Neural cell (in vitro differentiated cells): ENCODE measurements at regions not wholly inside any gene's neighbourhood (a gene's known extent, or its start where the extent isn't known, plus 50 kb on each side); places are given as distances from the start of the nearest gene placed in this dataset.

Experiments used
- H2AFZ ChIP-seq: fragments of 200-600, 300-800 bp; sonication (generic), shearing (Covaris generic); 2 replicates; pipeline ENCODE4 v1.6.0; 2014; ENCODE audit warnings: low read depth, mild to moderate bottlenecking, antibody characterized with exemption, low read length, moderate library complexity
- H3F3A ChIP-seq: fragments of 200-600 bp; shearing (Covaris generic); 2 replicates; pipeline ENCODE4 v1.6.1; 2016; ENCODE audit warnings: mild to moderate bottlenecking, moderate library complexity, mixed read lengths, antibody characterized with exemption, low read length; ENCODE audit not compliant: insufficient read depth, poor library complexity, severe bottlenecking
- H3K27ac ChIP-seq: fragments of 200-600, 300-800 bp; sonication (generic), shearing (Covaris generic); 2 replicates; pipeline ENCODE4 v1.5.1; 2014; ENCODE audit warnings: mild to moderate bottlenecking, low read length, moderate library complexity
- H3K27me3 ChIP-seq: fragments of 300-800, 200-600 bp; sonication (generic), shearing (Covaris generic); 2 replicates; pipeline ENCODE4 v1.6.0; 2014; ENCODE audit warnings: mild to moderate bottlenecking, low read depth, low read length, moderate library complexity; ENCODE audit not compliant: insufficient read depth
- H3K36me3 ChIP-seq: fragments of 300-800, 200-600 bp; sonication (generic), shearing (Covaris generic); 2 replicates; pipeline ENCODE4 v1.5.1; 2014; ENCODE audit warnings: mild to moderate bottlenecking, antibody characterized with exemption, low read length, moderate library complexity; ENCODE audit not compliant: insufficient read depth
- H3K4me2 ChIP-seq: fragments of 300-800, 200-600 bp; sonication (generic), shearing (Covaris generic); 2 replicates; pipeline ENCODE4 v1.6.0; 2014; ENCODE audit warnings: mild to moderate bottlenecking, low read length
- H3K4me3 ChIP-seq: fragments of 300-800, 200-600 bp; sonication (generic), shearing (Covaris generic); 2 replicates; pipeline ENCODE4 v1.5.1; 2014; ENCODE audit warnings: mild to moderate bottlenecking, low read length, moderate library complexity
- H3K79me2 ChIP-seq: fragments of 200-600 bp; shearing (Covaris generic); replicated peaks from 2 replicates; pipeline ENCODE4 v1.6.0; 2014; ENCODE audit warnings: mild to moderate bottlenecking, low read length, moderate library complexity; ENCODE audit not compliant: insufficient read depth
- H3K9ac ChIP-seq: fragments of 300-800, 200-600 bp; sonication (generic), shearing (Covaris generic); 2 replicates; pipeline ENCODE4 v1.6.1; 2016; ENCODE audit warnings: mild to moderate bottlenecking, low read length, mixed read lengths
- H3K9me2 ChIP-seq: fragments of 200-600 bp; shearing (Covaris generic); 2 replicates; pipeline ENCODE4 v1.6.1; 2016; ENCODE audit warnings: mild to moderate bottlenecking, low read length, mixed read lengths; ENCODE audit not compliant: insufficient read depth
- H3K9me3 ChIP-seq: fragments of 200-600, 300-800 bp; sonication (generic), shearing (Covaris generic); 2 replicates; pipeline ENCODE4 v1.6.1; 2016; ENCODE audit warnings: mild to moderate bottlenecking, mixed run types, low read length, moderate library complexity, mixed read lengths
- H4K20me1 ChIP-seq: fragments of 200-600 bp; shearing (Covaris generic); 2 replicates; pipeline ENCODE4 v1.6.1; 2016; ENCODE audit warnings: mild to moderate bottlenecking, mixed run types; ENCODE audit not compliant: insufficient read depth
- EP300 ChIP-seq: fragments of 450-650 bp; conservative IDR thresholded peaks from 2 replicates; pipeline ENCODE4 v1.6.1; 2014; ENCODE audit warnings: antibody characterized with exemption, mild to moderate bottlenecking, moderate library complexity; ENCODE audit not compliant: poor library complexity, severe bottlenecking
- EZH2 ChIP-seq: fragments of 200-600, 300-800 bp; shearing (Covaris generic), sonication (generic); IDR thresholded peaks from 2 replicates; pipeline ENCODE4 v1.6.1; 2014; ENCODE audit warnings: antibody characterized with exemption, low read length, borderline replicate concordance, mild to moderate bottlenecking; ENCODE audit not compliant: insufficient read depth, poor library complexity, severe bottlenecking
- MXI1 ChIP-seq: fragments of 450-650 bp; conservative IDR thresholded peaks from 2 replicates; pipeline ENCODE4 v1.6.1; 2014; ENCODE audit warnings: antibody characterized with exemption, mild to moderate bottlenecking; ENCODE audit not compliant: poor library complexity, severe bottlenecking
- POLR2AphosphoS5 ChIP-seq: IDR thresholded peaks from 2 replicates; pipeline ENCODE4 v1.6.1; 2012
- RAD21 ChIP-seq: fragments of 450-650 bp; conservative IDR thresholded peaks from 2 replicates; pipeline ENCODE4 v1.6.1; 2014; ENCODE audit warnings: antibody characterized with exemption, mild to moderate bottlenecking, moderate library complexity
- REST ChIP-seq: IDR thresholded peaks from 2 replicates; pipeline ENCODE4 v1.6.1; 2012; ENCODE audit warnings: borderline replicate concordance
- SMC3 ChIP-seq: fragments of 450-650 bp; conservative IDR thresholded peaks from 2 replicates; pipeline ENCODE4 v1.6.1; 2014; ENCODE audit warnings: antibody characterized with exemption, mild to moderate bottlenecking, moderate library complexity; ENCODE audit not compliant: poor library complexity
- TAF1 ChIP-seq: IDR thresholded peaks from 2 replicates; pipeline ENCODE4 v1.6.1; 2012; ENCODE audit warnings: low read depth
- TF ChIP-seq, protein P1 (sequence below): fragments of 450-650 bp; IDR thresholded peaks from 2 replicates; pipeline ENCODE4 v1.5.1; 2014; ENCODE audit warnings: antibody characterized with exemption, mild to moderate bottlenecking, moderate library complexity; ENCODE audit not compliant: poor library complexity, severe bottlenecking

GRCh38 chr1:47558601-47559593 lies 121.1 kb downstream of the FOXD2 start:
- Histone ChIP-seq H3K4me3 (no peak overlapping the region), H4K20me1 (no peaks in the 10 kb centered on the region), H3K27me3 (no peaks in the 10 kb centered on the region), H3K27ac (no peak overlapping the region), H3K9me2 (no peaks in the 10 kb centered on the region), H3K9ac (no peak overlapping the region), H3F3A (no peaks in the 10 kb centered on the region), H2AFZ (no peak overlapping the region), H3K79me2 (no peaks in the 10 kb centered on the region), H3K4me2 (no peak overlapping the region), H3K36me3 (no peaks in the 10 kb centered on the region), H3K9me3 (no peaks in the 10 kb centered on the region)
- TF ChIP-seq, protein P1, sequence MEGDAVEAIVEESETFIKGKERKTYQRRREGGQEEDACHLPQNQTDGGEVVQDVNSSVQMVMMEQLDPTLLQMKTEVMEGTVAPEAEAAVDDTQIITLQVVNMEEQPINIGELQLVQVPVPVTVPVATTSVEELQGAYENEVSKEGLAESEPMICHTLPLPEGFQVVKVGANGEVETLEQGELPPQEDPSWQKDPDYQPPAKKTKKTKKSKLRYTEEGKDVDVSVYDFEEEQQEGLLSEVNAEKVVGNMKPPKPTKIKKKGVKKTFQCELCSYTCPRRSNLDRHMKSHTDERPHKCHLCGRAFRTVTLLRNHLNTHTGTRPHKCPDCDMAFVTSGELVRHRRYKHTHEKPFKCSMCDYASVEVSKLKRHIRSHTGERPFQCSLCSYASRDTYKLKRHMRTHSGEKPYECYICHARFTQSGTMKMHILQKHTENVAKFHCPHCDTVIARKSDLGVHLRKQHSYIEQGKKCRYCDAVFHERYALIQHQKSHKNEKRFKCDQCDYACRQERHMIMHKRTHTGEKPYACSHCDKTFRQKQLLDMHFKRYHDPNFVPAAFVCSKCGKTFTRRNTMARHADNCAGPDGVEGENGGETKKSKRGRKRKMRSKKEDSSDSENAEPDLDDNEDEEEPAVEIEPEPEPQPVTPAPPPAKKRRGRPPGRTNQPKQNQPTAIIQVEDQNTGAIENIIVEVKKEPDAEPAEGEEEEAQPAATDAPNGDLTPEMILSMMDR: no peak
- TF ChIP-seq EZH2 (no peak), RAD21 (no peak), TAF1 (no peak), MXI1 (no peak), REST (no peak), SMC3 (no peak), EP300 (no peak), POLR2AphosphoS5 (no peak)

DNA sequence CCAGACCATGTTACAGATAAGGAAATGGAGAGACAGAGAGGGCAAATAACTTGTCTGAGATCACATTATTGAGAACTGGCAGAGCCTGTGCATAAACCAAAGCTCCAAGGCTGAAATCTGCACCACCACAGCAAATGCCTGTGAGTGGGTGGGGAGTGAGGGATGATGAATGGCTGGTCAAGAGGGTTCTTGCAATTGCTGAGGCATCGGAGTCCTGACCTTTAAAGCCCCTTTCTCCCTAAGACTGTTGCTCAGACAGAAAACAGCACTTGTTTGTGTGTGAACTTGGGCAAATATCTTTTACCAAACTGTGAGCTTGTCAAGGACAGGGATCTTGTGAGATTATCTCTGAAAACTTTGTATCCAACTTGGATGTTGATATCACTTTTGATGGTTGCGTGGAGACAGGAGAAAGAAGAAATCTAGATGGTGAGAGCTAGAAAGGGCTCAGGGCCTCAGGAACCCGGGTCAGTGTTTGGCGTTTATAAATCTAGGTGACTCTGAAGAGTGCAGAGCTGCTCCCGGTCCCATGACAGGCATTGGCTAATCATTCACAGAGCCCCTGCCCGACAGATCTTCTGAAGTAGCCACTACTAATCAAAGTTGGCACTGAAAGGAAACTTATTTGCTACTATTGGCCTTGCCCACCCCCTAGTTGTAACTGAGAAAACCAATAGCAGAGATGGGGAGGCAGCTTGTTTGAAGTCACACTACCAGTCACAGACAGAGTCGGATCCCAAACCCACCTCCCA lies 122.3 kb downstream of the FOXD2 start:
- Histone ChIP-seq H3K9me3 (no peaks in the 10 kb centered on the region), H4K20me1 (no peaks in the 10 kb centered on the region), H3K4me3 (no peak overlapping the region), H3K36me3 (no peaks in the 10 kb centered on the region), H3K27me3 (no peaks in the 10 kb centered on the region), H3K9me2 (no peaks in the 10 kb centered on the region), H3K79me2 (no peaks in the 10 kb centered on the region), H2AFZ (no peak overlapping the region), H3K4me2 (no peak overlapping the region), H3K9ac (no peak overlapping the region), H3K27ac (no peak overlapping the region), H3F3A (no peaks in the 10 kb centered on the region)
- TF ChIP-seq RAD21: no peak
- TF ChIP-seq EP300: no peak
- TF ChIP-seq EZH2: no peak
- TF ChIP-seq REST: no peak
- TF ChIP-seq MXI1: no peak
- no peak for TF ChIP-seq TAF1
- TF ChIP-seq, protein P1: no peak
- TF ChIP-seq POLR2AphosphoS5: no peak
- TF ChIP-seq SMC3: no peak
